DMS114 treated with DMSO at 0.1 percent for 48 hours (cell line): ENCODE measurements at regions not wholly inside any gene's neighbourhood (a gene's known extent, or its start where the extent isn't known, plus 50 kb on each side); places are given as distances from the start of the nearest gene placed in this dataset.

Experiments
- DNase-seq: peaks from one replicate; lab custom pipeline; 2025; ENCODE audit not compliant: unreplicated experiment; lab: John Stamatoyannopoulos, UW

- no peak for DNase-seq
Observed at GRCh38 chr2:8049851-8050571, 631.8 kb upstream of the ID2 start.

GRCh38 chr2:8053216-8053615, 628.6 kb upstream of the ID2 start:
- no peak for DNase-seq

- DNase-seq: no peak
Observed at GRCh38 chr2:8054070-8054469, 627.8 kb upstream of the ID2 start.

GRCh38 chr2:8058652-8059051, 623.2 kb upstream of the ID2 start:
- DNase-seq: no peak

GRCh38 chr2:8059255-8059654, 622.6 kb upstream of the ID2 start:
- no peak for DNase-seq

GRCh38 chr2:8059794-8060193, 622.1 kb upstream of the ID2 start:
- no peak for DNase-seq

GRCh38 chr2:8061219-8061618, 620.6 kb upstream of the ID2 start:
- no peak for DNase-seq

GRCh38 chr2:8064603-8065002, 617.3 kb upstream of the ID2 start:
- no peak for DNase-seq

GRCh38 chr2:8065191-8065590, 616.7 kb upstream of the ID2 start:
- no peak for DNase-seq

- DNase-seq: no peak
Observed at GRCh38 chr2:8067784-8068336, 614.0 kb upstream of the ID2 start.

GRCh38 chr2:8072907-8073306, 608.9 kb upstream of the ID2 start:
- DNase-seq: no peak

- DNase-seq: no peak
Observed at GRCh38 chr2:8073916-8074315, 607.9 kb upstream of the ID2 start.

- no peak for DNase-seq
Observed at GRCh38 chr2:8076448-8077342, 605.2 kb upstream of the ID2 start.

GRCh38 chr2:8078705-8079104, 603.2 kb upstream of the ID2 start:
- no peak for DNase-seq

GRCh38 chr2:8080063-8080462, 601.8 kb upstream of the ID2 start:
- DNase-seq: no peak

GRCh38 chr2:8081130-8081529, 600.7 kb upstream of the ID2 start:
- DNase-seq: no peak

GRCh38 chr2:8082840-8083239, 599.0 kb upstream of the ID2 start:
- DNase-seq: no peak

- no peak for DNase-seq
Observed at GRCh38 chr2:8086357-8086756, 595.5 kb upstream of the ID2 start.

- DNase-seq: no peak
Observed at GRCh38 chr2:8086796-8087479, 594.9 kb upstream of the ID2 start.

GRCh38 chr2:8087480-8087840, 594.4 kb upstream of the ID2 start:
- no peak for DNase-seq

- no peak for DNase-seq
Observed at GRCh38 chr2:8088810-8089209, 593.0 kb upstream of the ID2 start.

GRCh38 chr2:8089596-8089995, 592.3 kb upstream of the ID2 start:
- no peak for DNase-seq
